Panc1 (cell line): ENCODE measurements at regions not wholly inside any gene's neighbourhood (a gene's known extent, or its start where the extent isn't known, plus 50 kb on each side); places are given as distances from the start of the nearest gene placed in this dataset.

ENCODE experiments used
- ATAC-seq: fragments of 200-7000 bp; cut with Tn5 transposase; 2 replicates; pipeline ENCODE4 v1.9.1; 2020; ENCODE audit warnings: mild to moderate bottlenecking, moderate library complexity
- BruUV-seq: library from RNA; stranded (reverse); fragments of 400-500 nt; replicated peaks from 2 replicates; lab custom pipeline; 2021; lab: Mats Ljungman, UMichigan
- CTCF ChIA-PET: fragments of 300-600 bp; sonication (Branson Sonifier 250); formaldehyde crosslinking; loops from one replicate; lab custom pipeline; 2022; ENCODE audit warnings: antibody characterized with exemption; lab: Charles Lee
- POLR2A ChIA-PET: fragments of 300-600 bp; sonication (Branson Sonifier 250); formaldehyde crosslinking; loops from one replicate; lab custom pipeline; 2022; ENCODE audit warnings: antibody characterized with exemption; lab: Charles Lee
- DNase-seq: peaks from one replicate; pipeline ENCODE4 v3.0.0-alpha.2; 2010; ENCODE audit warnings: low read depth, low spot score
- H3K27ac ChIP-seq: 2 replicates; pipeline ENCODE4 v1.5.1; 2011; ENCODE audit warnings: mild to moderate bottlenecking, low read length, inconsistent platforms
- H3K27me3 ChIP-seq: fragments of 200-500 bp; sonication (Bioruptor generic); 2 replicates; pipeline ENCODE4 v1.6.0; 2014; ENCODE audit warnings: low read length, inconsistent platforms; ENCODE audit not compliant: control insufficient read depth, insufficient read depth
- H3K36me3 ChIP-seq: fragments of 200-500 bp; sonication (Bioruptor generic); 2 replicates; pipeline ENCODE4 v1.5.1; 2014; ENCODE audit warnings: inconsistent platforms, mild to moderate bottlenecking, low read length, moderate library complexity; ENCODE audit not compliant: control insufficient read depth, insufficient read depth
- H3K4me1 ChIP-seq: 2 replicates; pipeline ENCODE4 v1.5.1; 2011; ENCODE audit warnings: inconsistent platforms, mild to moderate bottlenecking, low read length, moderate library complexity; ENCODE audit not compliant: control insufficient read depth, insufficient read depth
- H3K4me3 ChIP-seq, 2 experiments: 2 replicates each; pipeline ENCODE4 v1.5.1; 2011 to 2012; ENCODE audit warnings: low read depth in 2 of 2, low read length in 2 of 2, mild to moderate bottlenecking in 2 of 2, inconsistent platforms in 1 of 2, moderate library complexity in 1 of 2
- H3K9me3 ChIP-seq: fragments of 200-500 bp; sonication (Bioruptor generic); 2 replicates; pipeline ENCODE4 v1.5.1; 2014; ENCODE audit warnings: low read depth, mild to moderate bottlenecking, inconsistent platforms, low read length, moderate library complexity; ENCODE audit not compliant: control insufficient read depth, insufficient read depth
- POLR2AphosphoS5 ChIP-seq: IDR thresholded peaks from 2 replicates; pipeline ENCODE4 v1.6.1; 2012; ENCODE audit warnings: mild to moderate bottlenecking, low read depth, low read length, moderate library complexity
- SIN3A ChIP-seq: IDR thresholded peaks from 2 replicates; pipeline ENCODE4 v1.6.1; 2012; ENCODE audit warnings: low read depth, mild to moderate bottlenecking, low read length, moderate library complexity, borderline replicate concordance; ENCODE audit not compliant: insufficient read depth
- TCF7L2 ChIP-seq: IDR thresholded peaks from 2 replicates; pipeline ENCODE4 v1.6.1; 2011; ENCODE audit warnings: mild to moderate bottlenecking, low read depth, low read length, inconsistent platforms
- in situ Hi-C: cut with HindIII; loops from 2 replicates; pipeline ENCODE4 v1.10.0; 2016; ENCODE audit warnings: low sequenced_read_pairs, low pct_unique_long_range_greater_than_20kb
- intact Hi-C: fragments of 100-400 bp; cut with micrococcal nuclease; formaldehyde crosslinking; loops from one replicate; pipeline ENCODE4 v1.10.0; 2022; ENCODE audit not compliant: unreplicated experiment
- TF ChIP-seq, protein P1 (sequence below), 2 experiments: IDR thresholded peaks; 2 replicates each; pipeline ENCODE4 v1.6.1; 2011 to 2012; ENCODE audit warnings: low read depth in 2 of 2, control low read depth in 1 of 2, low read length in 1 of 2, mild to moderate bottlenecking in 1 of 2, moderate library complexity in 1 of 2; ENCODE audit not compliant: insufficient read depth in 1 of 2
- TF ChIP-seq, protein P2 (sequence below): fragments of 450-650 bp; IDR thresholded peaks from 2 replicates; pipeline ENCODE4 v1.5.1; 2017; ENCODE audit warnings: mild to moderate bottlenecking

DNA sequence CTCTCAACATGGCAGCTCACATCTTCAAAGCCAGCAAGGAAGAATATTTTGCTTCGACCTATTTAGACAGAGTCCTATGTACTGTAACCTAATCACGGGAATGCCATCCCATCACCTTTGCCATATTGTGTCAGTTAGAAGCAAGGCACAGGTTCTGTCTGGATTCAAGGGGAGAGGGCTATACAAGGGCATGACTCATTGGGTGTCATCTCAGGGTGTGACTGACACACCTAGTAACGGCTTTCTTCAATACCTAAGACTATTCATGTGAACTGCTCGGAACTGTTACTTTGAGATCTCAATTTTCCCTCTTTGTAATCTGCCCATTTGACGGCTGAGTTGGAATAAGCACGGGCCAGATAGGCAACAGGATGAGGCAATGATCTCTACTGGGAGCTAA lies 135.6 kb upstream of the HDGFL1 start:
- H3K4me3 ChIP-seq = no peak overlapping the region
- no peaks in the 10 kb centered on the region for H3K9me3 ChIP-seq
- no peaks in the 10 kb centered on the region for H3K36me3 ChIP-seq
- POLR2A ChIA-PET = no interaction called here
- H3K4me1 ChIP-seq = no peaks in the 10 kb centered on the region
- CTCF ChIA-PET = no interaction called here
- no peaks in the 10 kb centered on the region for H3K27me3 ChIP-seq
- in situ Hi-C loops (no loop called here), intact Hi-C loops (no loop called here)
- TF ChIP-seq, protein P1, sequence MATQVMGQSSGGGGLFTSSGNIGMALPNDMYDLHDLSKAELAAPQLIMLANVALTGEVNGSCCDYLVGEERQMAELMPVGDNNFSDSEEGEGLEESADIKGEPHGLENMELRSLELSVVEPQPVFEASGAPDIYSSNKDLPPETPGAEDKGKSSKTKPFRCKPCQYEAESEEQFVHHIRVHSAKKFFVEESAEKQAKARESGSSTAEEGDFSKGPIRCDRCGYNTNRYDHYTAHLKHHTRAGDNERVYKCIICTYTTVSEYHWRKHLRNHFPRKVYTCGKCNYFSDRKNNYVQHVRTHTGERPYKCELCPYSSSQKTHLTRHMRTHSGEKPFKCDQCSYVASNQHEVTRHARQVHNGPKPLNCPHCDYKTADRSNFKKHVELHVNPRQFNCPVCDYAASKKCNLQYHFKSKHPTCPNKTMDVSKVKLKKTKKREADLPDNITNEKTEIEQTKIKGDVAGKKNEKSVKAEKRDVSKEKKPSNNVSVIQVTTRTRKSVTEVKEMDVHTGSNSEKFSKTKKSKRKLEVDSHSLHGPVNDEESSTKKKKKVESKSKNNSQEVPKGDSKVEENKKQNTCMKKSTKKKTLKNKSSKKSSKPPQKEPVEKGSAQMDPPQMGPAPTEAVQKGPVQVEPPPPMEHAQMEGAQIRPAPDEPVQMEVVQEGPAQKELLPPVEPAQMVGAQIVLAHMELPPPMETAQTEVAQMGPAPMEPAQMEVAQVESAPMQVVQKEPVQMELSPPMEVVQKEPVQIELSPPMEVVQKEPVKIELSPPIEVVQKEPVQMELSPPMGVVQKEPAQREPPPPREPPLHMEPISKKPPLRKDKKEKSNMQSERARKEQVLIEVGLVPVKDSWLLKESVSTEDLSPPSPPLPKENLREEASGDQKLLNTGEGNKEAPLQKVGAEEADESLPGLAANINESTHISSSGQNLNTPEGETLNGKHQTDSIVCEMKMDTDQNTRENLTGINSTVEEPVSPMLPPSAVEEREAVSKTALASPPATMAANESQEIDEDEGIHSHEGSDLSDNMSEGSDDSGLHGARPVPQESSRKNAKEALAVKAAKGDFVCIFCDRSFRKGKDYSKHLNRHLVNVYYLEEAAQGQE (IDR thresholded peaks at IDR 0.05; ENCODE audit: insufficient read depth in 1 of 2, low read depth in 2 of 2, low read length in 1 of 2) = no peak
- TF ChIP-seq TCF7L2 = no peak
- no peak for TF ChIP-seq POLR2AphosphoS5
- TF ChIP-seq, protein P2, sequence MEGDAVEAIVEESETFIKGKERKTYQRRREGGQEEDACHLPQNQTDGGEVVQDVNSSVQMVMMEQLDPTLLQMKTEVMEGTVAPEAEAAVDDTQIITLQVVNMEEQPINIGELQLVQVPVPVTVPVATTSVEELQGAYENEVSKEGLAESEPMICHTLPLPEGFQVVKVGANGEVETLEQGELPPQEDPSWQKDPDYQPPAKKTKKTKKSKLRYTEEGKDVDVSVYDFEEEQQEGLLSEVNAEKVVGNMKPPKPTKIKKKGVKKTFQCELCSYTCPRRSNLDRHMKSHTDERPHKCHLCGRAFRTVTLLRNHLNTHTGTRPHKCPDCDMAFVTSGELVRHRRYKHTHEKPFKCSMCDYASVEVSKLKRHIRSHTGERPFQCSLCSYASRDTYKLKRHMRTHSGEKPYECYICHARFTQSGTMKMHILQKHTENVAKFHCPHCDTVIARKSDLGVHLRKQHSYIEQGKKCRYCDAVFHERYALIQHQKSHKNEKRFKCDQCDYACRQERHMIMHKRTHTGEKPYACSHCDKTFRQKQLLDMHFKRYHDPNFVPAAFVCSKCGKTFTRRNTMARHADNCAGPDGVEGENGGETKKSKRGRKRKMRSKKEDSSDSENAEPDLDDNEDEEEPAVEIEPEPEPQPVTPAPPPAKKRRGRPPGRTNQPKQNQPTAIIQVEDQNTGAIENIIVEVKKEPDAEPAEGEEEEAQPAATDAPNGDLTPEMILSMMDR = no peak
- TF ChIP-seq SIN3A = no peak
- no peak overlapping the region for H3K27ac ChIP-seq
- no peak for ATAC-seq
- DNase-seq = no peak
- no TSS peak for BruUV-seq

DNA sequence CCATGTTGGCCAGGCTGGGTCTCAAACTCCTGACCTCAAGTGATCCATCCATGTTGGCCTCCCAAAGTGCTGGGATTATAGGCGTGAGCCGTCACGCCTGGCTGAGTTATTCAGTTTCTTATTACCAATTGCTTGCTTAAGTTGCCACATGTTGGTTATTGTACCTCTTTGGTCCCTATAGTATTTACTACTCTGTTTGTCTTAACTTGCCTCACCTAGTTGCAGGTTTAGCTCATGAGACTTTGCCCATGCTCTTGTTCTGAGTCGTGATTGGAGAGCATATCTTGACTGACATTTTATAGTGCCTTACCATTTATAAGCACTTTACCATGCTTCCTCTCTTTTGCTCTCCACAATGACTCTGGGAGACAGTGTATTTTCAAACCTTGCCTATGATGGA lies 134.2 kb upstream of the HDGFL1 start:
- in situ Hi-C loops = no loop called here
- TF ChIP-seq TCF7L2 (no peak), SIN3A (no peak), POLR2AphosphoS5 (no peak)
- TF ChIP-seq, protein P2 = no peak
- TF ChIP-seq, protein P1 (IDR thresholded peaks at IDR 0.05; ENCODE audit: insufficient read depth in 1 of 2, low read depth in 2 of 2, low read length in 1 of 2) = no peak

More for the DNA sequence above, 134.2 kb upstream of the HDGFL1 start:
- Histone ChIP-seq H3K27ac (no peak overlapping the region), H3K4me1 (no peaks in the 10 kb centered on the region), H3K27me3 (no peaks in the 10 kb centered on the region), H3K9me3 (no peaks in the 10 kb centered on the region), H3K36me3 (no peaks in the 10 kb centered on the region), H3K4me3 (no peak overlapping the region)
- POLR2A ChIA-PET = no interaction called here
- no peak for DNase-seq
- no peak for ATAC-seq
- BruUV-seq = no TSS peak
- CTCF ChIA-PET = no interaction called here
- intact Hi-C loops = no loop called here
